ENCODE measurements at regions not wholly inside any gene's neighbourhood (a gene's known extent, or its start where the extent isn't known, plus 50 kb on each side); places are given as distances from the start of the nearest gene placed in this dataset.

DNA sequence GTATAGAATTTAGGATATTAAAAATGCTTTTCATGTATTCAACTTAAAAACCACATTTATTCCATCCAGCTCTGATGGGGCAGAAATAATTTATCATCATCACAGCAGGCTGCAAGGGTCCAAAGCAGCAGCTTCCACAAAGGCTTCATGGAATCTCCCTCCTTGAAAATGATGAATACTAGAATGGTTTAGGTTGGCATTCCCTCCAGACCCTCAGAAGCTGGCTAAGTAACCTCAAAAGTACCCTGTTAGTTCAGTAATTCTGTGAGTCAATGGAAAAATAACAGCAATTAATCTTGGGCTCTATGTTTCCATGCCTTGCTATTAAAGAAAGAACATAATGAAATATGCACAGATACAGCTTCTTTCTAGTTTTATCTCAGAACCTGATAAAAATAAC lies 594.9 kb upstream of the DIPK2B start:
- TF ChIP-seq, protein P1, sequence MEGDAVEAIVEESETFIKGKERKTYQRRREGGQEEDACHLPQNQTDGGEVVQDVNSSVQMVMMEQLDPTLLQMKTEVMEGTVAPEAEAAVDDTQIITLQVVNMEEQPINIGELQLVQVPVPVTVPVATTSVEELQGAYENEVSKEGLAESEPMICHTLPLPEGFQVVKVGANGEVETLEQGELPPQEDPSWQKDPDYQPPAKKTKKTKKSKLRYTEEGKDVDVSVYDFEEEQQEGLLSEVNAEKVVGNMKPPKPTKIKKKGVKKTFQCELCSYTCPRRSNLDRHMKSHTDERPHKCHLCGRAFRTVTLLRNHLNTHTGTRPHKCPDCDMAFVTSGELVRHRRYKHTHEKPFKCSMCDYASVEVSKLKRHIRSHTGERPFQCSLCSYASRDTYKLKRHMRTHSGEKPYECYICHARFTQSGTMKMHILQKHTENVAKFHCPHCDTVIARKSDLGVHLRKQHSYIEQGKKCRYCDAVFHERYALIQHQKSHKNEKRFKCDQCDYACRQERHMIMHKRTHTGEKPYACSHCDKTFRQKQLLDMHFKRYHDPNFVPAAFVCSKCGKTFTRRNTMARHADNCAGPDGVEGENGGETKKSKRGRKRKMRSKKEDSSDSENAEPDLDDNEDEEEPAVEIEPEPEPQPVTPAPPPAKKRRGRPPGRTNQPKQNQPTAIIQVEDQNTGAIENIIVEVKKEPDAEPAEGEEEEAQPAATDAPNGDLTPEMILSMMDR (conservative IDR thresholded peaks at IDR 0.05) = no peak
- Mint-ChIP-seq H3K4me3 (no peak overlapping the region), H3K27ac (no peak overlapping the region), H3K4me1 (peaks cover 33 to 52% of the 10 kb centered on the region in 2 experiments), H3K27me3 (ENCODE audit: low read depth) (no peaks in the 10 kb centered on the region), H3K9me3 (peaks cover 60 to 78% of the 10 kb centered on the region in 2 experiments), H3K36me3 (ENCODE audit: insufficient read depth in 1 of 3, low read depth in 3 of 3) (peaks cover 40 to 79% (median 71%) of the 10 kb centered on the region in 3 experiments)
- Histone ChIP-seq H4K20me1 (ENCODE audit: control insufficient read depth, insufficient read depth, insufficient read length) (no peaks in the 10 kb centered on the region), H2AFZ (ENCODE audit: low read length) (no peak overlapping the region), H3K9ac (ENCODE audit: extremely low read depth, insufficient read length, low read length) (no peak overlapping the region), H2BK5ac (ENCODE audit: insufficient read length, low read length) (no peak overlapping the region), H3K18ac (ENCODE audit: insufficient read length, low read depth, low read length) (no peak overlapping the region), H4K5ac (ENCODE audit: insufficient read length, low read depth, low read length) (no peak overlapping the region), H3K27ac (ENCODE audit: insufficient read length, low read depth, low read length) (no peak overlapping the region), H3K27me3 (ENCODE audit: insufficient read depth, low read length) (no peaks in the 10 kb centered on the region), H4K8ac (replicated peaks; ENCODE audit: insufficient read length, low read depth, low read length) (no peak overlapping the region), H3K23me2 (ENCODE audit: insufficient read length, low read depth, low read length, poor library complexity, severe bottlenecking) (no peaks in the 10 kb centered on the region), H3K79me1 (ENCODE audit: insufficient read depth, low read depth, low read length, poor library complexity, severe bottlenecking) (no peaks in the 10 kb centered on the region), H3K4me2 (ENCODE audit: insufficient read depth, insufficient read length, low read length) (no peak overlapping the region), H3K4me1 (ENCODE audit: insufficient read depth, low read length) (peaks cover 9% of the 10 kb centered on the region), H3K79me2 (ENCODE audit: insufficient read depth, low read length) (peaks cover 44% of the 10 kb centered on the region; the same call in 1 of the 2 replicates), H3K4ac (ENCODE audit: low read depth, low read length) (no peak overlapping the region), H2BK15ac (ENCODE audit: low read depth, low read length) (no peak overlapping the region), H3K56ac (ENCODE audit: insufficient read length, low read depth, low read length) (no peak overlapping the region), H3T11ph (ENCODE audit: low read length) (no peak overlapping the region), H2BK12ac (ENCODE audit: insufficient read length, low read depth, low read length) (no peak overlapping the region), H3K23ac (ENCODE audit: insufficient read length, low read depth, low read length) (no peak overlapping the region), H2AK5ac (ENCODE audit: insufficient read length, low read length) (no peak overlapping the region), H2BK120ac (ENCODE audit: low read depth, low read length, poor library complexity, severe bottlenecking) (no peak overlapping the region), H3K9me3 (ENCODE audit: control insufficient read depth, low read depth, low read length) (no peaks in the 10 kb centered on the region), H3K14ac (ENCODE audit: insufficient read depth, low read length) (no peak overlapping the region), H2BK20ac (ENCODE audit: low read depth, low read length, poor library complexity, severe bottlenecking) (no peak overlapping the region), H4K91ac (ENCODE audit: insufficient read length, low read depth, low read length) (no peak overlapping the region)
- DNase-seq = no peak
